ENCODE measurements at regions not wholly inside any gene's neighbourhood (a gene's known extent, or its start where the extent isn't known, plus 50 kb on each side); places are given as distances from the start of the nearest gene placed in this dataset.
"Not testable (repeated sequence)": the region's sequence is repeated elsewhere in the genome, so short reads cannot be mapped to it uniquely, and the experiment has no call there.

DNA sequence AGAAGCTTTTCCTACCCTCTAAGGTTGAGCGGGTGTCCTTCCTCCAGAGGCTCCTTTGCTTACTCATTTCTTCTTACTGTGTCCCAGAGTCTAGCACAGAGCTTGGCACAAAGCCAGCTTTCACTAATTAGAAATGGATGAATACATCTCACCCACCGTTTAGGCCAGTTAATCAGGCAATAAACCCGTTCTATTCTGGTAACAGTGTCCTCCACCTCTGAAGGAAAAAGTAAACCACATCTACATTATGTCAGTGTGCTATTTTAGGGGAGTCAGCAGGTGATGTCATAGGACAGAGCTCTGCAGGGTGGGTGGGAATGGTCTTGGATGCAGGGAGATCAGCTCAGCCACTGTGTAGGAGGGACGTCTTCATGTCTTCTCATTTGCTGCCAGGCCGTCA lies 109.2 kb downstream of the OSTF1 start:
- DNase-seq = no peak

GRCh38 chr9:75198436-75198835 lies 110.1 kb downstream of the OSTF1 start:
- DNase-seq = no peak

- DNase-seq = no peak
Measured at GRCh38 chr9:75200892-75201470, 112.7 kb downstream of the OSTF1 start.

DNA sequence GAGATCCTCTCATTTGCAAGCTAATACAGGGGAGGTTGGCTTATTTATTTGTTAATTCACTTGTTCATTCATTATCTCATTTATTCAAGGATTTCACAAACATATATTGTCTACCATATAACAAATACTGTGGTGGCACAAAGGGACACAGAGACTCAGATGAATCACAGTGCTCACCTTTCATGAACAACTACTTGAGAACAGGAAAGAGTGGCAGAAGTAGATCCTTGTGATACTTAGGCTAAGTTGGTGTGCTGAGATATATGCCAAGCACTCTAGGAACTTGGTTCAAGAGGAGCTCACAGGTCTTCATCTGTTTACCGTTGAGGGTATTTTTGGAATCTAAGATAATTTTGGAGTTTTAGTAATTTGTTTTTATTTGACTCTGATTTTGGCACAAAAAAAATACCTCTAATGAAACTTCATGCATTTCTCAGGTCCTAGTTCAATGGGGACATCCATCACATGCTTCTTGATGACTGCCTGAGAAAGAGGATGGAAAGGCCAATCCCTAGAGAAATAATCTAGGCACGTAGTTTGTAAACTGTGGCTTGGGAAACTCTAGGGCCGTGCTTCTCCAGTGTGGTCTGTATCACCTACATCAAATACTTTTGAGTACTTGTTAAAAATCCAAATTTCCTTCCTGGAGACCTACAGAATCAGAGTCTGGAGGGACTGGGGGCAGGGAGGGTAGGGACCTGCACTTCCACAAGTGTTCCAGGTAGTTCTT lies 113.3 kb downstream of the OSTF1 start:
- DNase-seq = no peak

GRCh38 chr9:75207997-75208396 lies 119.7 kb downstream of the OSTF1 start:
- DNase-seq = not testable (repeated sequence)

DNA sequence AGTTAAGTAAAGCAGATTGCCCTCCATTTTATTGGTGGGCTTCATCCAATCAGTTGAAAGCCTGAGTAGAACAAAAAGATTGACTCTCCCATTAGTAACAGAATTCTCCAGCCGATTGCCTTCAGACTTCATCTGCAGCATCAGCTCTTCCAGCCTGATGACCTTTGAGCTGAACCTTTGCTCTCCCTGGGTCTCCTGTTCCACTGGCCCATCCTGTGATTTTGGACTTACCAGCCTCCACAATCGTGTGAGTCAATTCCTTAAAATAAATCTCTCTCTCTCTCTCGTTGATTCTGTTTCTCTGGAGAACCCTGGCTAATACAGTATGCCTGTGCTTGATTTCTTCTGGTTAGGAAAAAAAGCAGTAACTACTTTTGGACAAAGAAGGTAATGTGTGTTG lies 121.9 kb downstream of the OSTF1 start:
- no peak for DNase-seq

DNA sequence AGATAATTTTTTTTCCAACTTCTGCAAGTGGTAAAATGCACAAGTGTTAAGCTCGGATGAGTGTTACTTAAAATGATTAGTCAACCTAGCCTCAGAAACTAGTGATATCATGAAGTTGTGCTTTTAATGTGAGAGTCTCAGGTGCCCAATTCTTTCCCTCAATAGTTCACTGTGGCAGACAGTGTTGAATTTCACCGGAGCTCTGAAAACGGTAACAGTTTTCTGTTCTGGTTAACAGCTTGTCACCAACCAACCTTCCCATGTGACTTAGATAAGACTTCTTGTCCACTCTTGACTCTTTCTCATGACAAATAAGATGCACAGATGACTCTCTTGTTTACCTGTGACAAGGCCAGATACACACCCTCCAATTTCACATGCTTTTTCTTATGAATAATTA lies 125.5 kb downstream of the OSTF1 start:
- no peak for DNase-seq

- DNase-seq = no peak
Measured at GRCh38 chr9:75226403-75227139, 138.3 kb downstream of the OSTF1 start.

GRCh38 chr9:75228893-75229292 lies 140.6 kb downstream of the OSTF1 start:
- no peak for DNase-seq

GRCh38 chr9:75229605-75230332 lies 141.5 kb downstream of the OSTF1 start:
- no peak for DNase-seq

- no peak for DNase-seq
Measured at GRCh38 chr9:75230469-75230868, 142.2 kb downstream of the OSTF1 start.

DNA sequence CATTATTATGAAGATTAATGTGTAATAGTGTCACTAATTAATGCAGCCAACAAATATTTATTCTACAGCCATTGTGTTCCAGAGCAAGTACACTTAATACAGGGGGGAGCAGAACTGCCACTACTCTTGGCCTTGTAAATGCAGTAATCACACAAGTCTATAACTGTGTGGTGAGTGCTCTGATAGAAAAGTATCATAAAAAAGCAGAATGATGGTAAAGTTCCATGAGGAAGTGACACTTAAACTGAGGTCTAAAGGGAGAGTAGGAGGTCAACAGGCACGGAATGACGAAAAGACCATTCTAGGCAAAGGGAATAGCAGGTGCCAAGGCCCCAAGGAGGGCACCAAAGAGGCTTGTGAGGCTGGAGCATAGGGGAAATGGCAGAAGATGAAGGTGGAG lies 142.9 kb downstream of the OSTF1 start:
- DNase-seq = no peak

DNA sequence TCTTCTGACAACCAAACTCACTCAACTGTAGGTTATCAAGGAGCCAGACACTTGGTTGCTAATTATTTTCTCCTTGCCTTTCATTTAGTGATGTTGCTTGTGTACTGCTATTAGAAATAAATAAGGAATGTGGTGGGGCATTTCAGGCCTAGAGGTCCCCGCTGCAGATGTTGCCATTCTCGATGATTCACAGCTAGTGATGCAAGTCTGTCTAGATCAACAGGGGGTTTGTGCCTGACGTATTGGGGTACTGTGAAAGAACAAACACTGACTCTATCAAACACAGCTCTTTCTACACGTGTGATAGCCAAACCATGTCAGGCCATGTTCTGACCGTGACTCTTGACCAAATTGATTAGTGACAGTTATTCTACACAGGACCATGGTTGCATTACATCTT lies 144.7 kb downstream of the OSTF1 start:
- DNase-seq = no peak

GRCh38 chr9:75235632-75236031 lies 147.3 kb downstream of the OSTF1 start:
- no peak for DNase-seq

DNA sequence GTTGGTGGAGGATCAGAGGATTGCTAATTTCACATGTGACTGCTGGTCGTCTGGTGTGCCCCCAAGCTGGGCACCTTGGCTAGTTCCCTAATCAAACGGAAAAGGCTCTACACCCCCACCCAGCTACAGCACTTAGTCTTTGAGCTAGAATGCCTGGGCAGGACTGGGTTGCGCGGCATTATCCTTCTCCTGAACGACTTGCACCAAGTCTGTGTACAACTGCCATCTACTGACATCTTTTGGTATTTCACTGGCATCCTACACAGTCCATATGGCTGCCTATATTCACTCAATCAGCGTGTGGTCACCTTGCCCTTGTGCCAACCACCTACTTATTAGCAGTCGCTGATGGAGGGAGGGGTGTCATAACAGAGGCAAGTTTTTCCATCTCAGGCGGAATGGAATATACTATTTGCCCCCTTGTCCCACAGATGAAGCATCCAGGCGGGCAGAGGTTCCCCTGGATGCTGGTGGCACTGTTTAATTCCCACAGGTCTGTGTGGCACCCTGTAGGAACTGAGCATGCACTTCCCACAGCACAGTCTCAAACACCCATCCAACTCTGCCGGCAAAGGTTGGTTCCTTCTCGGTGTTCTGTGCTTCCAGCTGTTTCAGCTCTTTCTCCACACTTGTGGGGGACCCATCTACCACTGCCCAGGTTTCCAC lies 150.1 kb downstream of the OSTF1 start:
- DNase-seq = no peak

- no peak for DNase-seq
Measured at GRCh38 chr9:75239176-75239575, 150.9 kb downstream of the OSTF1 start.

DNA sequence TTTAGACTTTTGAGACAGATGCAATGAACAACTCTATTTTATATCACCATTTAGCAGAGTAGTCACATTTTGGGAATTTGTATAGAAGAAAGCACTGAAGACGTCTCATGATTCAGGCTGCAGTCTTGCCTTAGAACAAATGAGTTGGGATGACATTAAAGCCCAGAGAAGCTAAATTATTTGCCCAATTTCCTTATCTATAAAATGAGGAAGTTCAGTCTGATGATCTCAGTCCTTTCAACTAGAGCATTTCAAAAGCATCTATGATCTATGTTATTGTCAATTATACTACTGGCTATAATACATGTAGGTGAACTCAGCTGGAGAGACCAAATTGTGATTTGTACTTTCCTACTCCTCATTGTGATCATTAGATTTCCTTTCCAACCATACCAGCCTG lies 154.1 kb downstream of the OSTF1 start:
- no peak for DNase-seq

DNA sequence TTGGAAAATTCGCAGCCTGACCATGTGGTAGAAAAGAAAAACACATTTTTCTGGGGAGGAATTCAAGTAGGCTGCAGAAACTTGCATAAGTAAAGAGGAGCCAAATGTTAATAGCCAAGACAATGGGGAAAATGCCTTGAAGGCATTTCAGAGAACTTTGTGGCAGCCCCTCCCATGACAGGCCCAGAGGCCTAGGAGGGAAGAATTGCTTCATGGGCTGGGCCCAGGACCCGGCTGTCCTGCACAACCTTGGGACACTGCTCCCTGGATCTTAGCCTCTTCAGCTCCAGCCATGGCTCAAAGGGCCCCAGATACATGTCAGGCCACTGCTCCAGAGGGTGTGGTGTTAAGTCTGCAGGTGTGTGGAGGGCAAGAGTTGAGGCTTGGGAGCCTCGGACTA lies 158.6 kb downstream of the OSTF1 start:
- no peak for DNase-seq

DNA sequence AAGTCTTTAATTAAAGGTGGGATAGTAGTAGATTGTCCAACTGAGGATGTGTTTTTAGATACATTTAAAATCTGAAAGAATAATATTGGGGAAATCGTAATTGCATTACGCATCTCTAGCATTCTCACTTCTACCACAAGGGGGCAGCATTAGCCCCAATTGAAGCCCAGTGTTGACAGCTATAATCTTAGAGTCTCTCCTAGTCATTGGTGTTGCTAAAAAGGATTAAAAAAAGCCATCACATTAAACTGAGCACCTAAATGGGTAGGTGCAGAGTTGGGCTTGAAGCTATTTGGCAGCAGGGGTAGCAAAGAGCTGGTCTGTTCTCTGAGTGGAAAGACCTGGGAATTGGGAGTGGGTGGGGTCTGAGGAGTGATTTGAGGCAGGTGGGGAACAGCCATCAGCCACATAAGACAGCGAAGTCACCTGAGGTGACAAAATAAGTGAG lies 177.2 kb downstream of the OSTF1 start:
- peak; percentile 34 for DNase-seq

- no peak for DNase-seq
Measured at GRCh38 chr9:75269197-75269596, 180.9 kb downstream of the OSTF1 start.

DNA sequence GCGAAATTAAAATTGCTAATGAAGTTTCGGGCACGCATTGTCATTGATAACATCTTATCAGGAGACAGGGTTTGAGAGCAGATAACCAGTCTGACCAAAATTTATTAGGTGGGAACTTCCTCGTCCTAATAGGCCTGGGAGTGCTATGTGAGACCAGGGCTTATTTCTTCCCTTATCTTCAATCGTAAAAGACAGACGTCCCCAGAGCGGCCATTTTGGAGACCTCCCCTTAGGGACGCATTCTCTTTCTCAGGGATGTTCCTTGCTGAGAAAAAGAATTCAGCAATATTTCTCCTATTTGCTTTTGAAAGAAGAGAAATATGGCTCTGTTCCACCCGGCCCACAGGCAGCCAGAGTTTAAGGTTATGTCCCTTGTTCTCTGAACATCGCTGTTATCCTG lies 184.7 kb downstream of the OSTF1 start:
- DNase-seq = not testable (repeated sequence)

- no peak for DNase-seq
Measured at GRCh38 chr9:75274781-75275180, 186.5 kb downstream of the OSTF1 start.

GRCh38 chr9:75282047-75282446 lies 193.7 kb downstream of the OSTF1 start:
- no peak for DNase-seq
